ENCODE measurements at regions not wholly inside any gene's neighbourhood (a gene's known extent, or its start where the extent isn't known, plus 50 kb on each side); places are given as distances from the start of the nearest gene placed in this dataset.

DNA sequence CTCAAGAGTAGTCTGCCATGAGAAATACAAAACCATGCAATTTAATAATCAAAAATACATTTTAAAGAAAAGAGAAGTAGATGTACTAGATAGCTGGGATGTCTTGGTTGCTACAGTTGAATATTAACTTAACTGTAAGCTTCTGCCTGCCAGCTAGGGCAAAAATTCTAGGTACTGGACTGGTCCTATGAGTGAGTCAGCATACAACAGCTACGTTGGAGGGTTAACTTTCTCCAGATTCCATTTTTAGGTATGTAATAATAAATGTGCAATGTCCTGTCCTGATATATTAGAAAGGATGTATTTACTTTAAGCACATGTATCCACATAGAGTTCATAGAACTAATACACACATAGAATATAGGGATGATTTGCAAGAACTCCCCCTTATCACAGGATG, 230.1 kb downstream of the CAAP1 start:
- TF ChIP-seq, protein P1, sequence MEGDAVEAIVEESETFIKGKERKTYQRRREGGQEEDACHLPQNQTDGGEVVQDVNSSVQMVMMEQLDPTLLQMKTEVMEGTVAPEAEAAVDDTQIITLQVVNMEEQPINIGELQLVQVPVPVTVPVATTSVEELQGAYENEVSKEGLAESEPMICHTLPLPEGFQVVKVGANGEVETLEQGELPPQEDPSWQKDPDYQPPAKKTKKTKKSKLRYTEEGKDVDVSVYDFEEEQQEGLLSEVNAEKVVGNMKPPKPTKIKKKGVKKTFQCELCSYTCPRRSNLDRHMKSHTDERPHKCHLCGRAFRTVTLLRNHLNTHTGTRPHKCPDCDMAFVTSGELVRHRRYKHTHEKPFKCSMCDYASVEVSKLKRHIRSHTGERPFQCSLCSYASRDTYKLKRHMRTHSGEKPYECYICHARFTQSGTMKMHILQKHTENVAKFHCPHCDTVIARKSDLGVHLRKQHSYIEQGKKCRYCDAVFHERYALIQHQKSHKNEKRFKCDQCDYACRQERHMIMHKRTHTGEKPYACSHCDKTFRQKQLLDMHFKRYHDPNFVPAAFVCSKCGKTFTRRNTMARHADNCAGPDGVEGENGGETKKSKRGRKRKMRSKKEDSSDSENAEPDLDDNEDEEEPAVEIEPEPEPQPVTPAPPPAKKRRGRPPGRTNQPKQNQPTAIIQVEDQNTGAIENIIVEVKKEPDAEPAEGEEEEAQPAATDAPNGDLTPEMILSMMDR (IDR thresholded peaks at IDR 0.05; ENCODE audit: poor library complexity, severe bottlenecking): no peak
- no peak overlapping the region for H3K27ac ChIP-seq (ENCODE audit: poor library complexity, severe bottlenecking)
- no peak overlapping the region for H3K4me3 ChIP-seq (ENCODE audit: severe bottlenecking)
- H3K27me3 ChIP-seq (ENCODE audit: insufficient read depth, poor library complexity, severe bottlenecking): no peaks in the 10 kb centered on the region
- no peaks in the 10 kb centered on the region for H3K4me1 ChIP-seq (ENCODE audit: insufficient read depth, poor library complexity, severe bottlenecking)
- H3K9me3 ChIP-seq (ENCODE audit: severe bottlenecking): no peaks in the 10 kb centered on the region
- no peaks in the 10 kb centered on the region for H3K36me3 ChIP-seq (ENCODE audit: low read depth)
- DNase-seq (ENCODE audit: low spot score): no peak
- ATAC-seq (ENCODE audit: low read depth): no peak

DNA sequence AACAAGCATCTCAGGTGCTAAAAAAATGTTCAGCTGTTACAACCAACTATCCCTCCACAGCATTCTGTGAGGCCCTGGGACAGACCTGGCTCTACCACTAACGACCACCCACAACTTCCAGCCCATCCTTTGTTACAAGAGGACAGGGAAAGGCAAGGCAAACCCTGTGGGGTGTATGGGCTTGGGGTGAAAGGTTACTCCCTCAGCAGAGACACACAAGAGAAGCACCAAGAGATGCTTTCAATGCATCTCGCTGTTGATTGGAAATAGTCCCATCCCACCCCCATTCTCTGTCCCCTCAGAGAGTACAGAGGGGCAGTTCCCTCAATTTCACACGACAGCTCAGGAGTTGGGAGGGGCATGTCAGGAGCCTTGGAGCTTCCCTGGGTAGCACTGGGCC, 234.1 kb downstream of the CAAP1 start:
- H3K9me3 ChIP-seq (ENCODE audit: severe bottlenecking): no peaks in the 10 kb centered on the region
- ATAC-seq (ENCODE audit: low read depth): no peak
- no peaks in the 10 kb centered on the region for H3K27me3 ChIP-seq (ENCODE audit: insufficient read depth, poor library complexity, severe bottlenecking)
- no peak for DNase-seq (ENCODE audit: low spot score)
- no peaks in the 10 kb centered on the region for H3K4me1 ChIP-seq (ENCODE audit: insufficient read depth, poor library complexity, severe bottlenecking)
- H3K36me3 ChIP-seq (ENCODE audit: low read depth): no peaks in the 10 kb centered on the region
- H3K4me3 ChIP-seq (ENCODE audit: severe bottlenecking): no peak overlapping the region
- no peak overlapping the region for H3K27ac ChIP-seq (ENCODE audit: poor library complexity, severe bottlenecking)
- TF ChIP-seq, protein P1 (IDR thresholded peaks at IDR 0.05; ENCODE audit: poor library complexity, severe bottlenecking): no peak

DNA sequence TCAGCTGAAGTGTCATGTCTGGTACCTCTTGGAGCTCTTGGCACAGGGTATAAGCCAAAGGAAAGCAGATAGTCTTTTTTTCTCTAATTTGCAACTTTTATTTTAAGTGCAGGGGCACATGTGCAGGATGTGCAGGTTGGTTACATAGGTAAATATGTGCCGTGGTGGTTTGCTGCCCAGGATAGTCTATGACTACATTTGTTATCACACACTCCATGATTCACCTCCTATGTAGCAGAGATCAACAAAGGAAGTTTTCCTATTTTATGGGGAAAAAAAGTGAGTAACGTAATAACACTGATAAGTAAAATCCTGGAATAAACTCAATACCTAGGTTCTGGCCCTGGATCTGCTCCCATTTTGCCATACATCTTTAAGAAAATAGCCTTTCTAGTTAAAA, 234.6 kb downstream of the CAAP1 start:
- Histone ChIP-seq H3K4me3 (ENCODE audit: severe bottlenecking) (no peak overlapping the region), H3K4me1 (ENCODE audit: insufficient read depth, poor library complexity, severe bottlenecking) (no peaks in the 10 kb centered on the region), H3K27me3 (ENCODE audit: insufficient read depth, poor library complexity, severe bottlenecking) (no peaks in the 10 kb centered on the region), H3K36me3 (ENCODE audit: low read depth) (no peaks in the 10 kb centered on the region), H3K27ac (ENCODE audit: poor library complexity, severe bottlenecking) (no peak overlapping the region), H3K9me3 (ENCODE audit: severe bottlenecking) (no peaks in the 10 kb centered on the region)
- ATAC-seq (ENCODE audit: low read depth): peak; percentile 50; the same call in 1 of the 3 replicates
- no peak for DNase-seq (ENCODE audit: low spot score)
- TF ChIP-seq, protein P1 (IDR thresholded peaks at IDR 0.05; ENCODE audit: poor library complexity, severe bottlenecking): no peak

DNA sequence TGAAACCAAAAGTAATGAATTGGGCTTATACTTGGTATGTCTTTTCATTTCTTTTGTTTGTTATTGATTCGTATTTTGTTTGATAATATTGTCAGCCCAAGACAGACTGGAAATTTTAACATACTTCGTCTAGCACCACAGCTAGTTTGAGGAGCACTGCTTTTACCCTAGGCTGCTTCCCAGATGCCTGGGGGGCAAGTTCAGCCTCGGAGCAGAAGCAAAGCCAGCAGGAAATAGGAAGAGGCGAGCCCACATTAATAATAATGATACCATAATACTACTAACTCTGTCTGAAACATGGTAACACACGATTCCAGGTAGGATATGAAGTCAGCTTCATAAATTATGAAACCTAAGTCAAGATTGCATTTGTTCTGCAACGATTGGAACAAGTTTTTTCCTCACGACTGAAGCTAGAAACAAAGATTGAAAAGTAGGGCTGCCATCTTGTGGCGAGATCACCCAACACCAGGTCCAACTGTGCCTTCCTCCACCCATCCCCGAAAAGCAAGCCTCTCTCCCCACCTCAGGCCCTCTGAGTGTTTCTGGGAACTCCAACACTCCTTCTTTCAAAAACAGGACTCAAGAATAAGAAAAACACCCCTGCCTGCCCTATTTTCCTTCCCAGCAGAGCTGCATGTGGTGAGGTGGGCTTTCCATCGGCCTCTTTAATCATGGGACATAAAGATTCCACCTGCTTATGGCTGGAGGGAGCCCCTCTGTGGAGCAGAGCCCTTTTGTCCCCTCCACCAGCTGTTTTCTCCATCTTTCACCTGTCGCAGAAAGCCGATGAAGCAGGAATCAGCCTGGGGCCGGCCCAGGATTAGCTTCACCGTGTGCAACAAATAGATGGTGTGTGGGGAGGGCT, 236.4 kb downstream of the CAAP1 start:
- Histone ChIP-seq H3K27ac (ENCODE audit: poor library complexity, severe bottlenecking) (no peak overlapping the region), H3K27me3 (ENCODE audit: insufficient read depth, poor library complexity, severe bottlenecking) (no peaks in the 10 kb centered on the region), H3K36me3 (ENCODE audit: low read depth) (no peaks in the 10 kb centered on the region), H3K4me3 (ENCODE audit: severe bottlenecking) (no peak overlapping the region), H3K9me3 (ENCODE audit: severe bottlenecking) (no peaks in the 10 kb centered on the region), H3K4me1 (ENCODE audit: insufficient read depth, poor library complexity, severe bottlenecking) (no peaks in the 10 kb centered on the region)
- 0 out of 3 replicates have a peak, but pooled peaks have one; percentile 54 for ATAC-seq (ENCODE audit: low read depth)
- TF ChIP-seq, protein P1 (IDR thresholded peaks at IDR 0.05; ENCODE audit: poor library complexity, severe bottlenecking): peak; percentile 51
- DNase-seq (ENCODE audit: low spot score): no peak

DNA sequence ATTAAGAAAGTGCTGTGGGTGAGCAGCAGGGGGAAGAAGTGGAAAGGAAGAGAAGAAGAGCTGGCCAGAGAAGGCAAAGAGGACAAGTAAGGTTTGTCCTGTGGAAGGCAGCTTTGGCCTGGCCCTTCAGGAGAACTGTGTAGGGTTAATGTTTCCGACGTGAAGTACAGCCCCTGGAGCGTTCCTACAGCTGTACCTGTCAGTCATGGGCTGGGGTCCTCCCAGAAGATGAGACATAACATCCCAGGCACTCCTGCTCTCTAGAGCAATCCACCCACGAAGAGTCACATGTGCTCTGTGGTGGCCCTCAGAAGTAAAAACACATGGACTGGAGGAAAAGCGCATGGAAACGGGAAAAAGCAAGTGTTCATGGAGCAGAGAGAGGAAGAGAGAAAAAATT, 237.4 kb downstream of the CAAP1 start:
- Histone ChIP-seq H3K9me3 (ENCODE audit: severe bottlenecking) (no peaks in the 10 kb centered on the region), H3K4me1 (ENCODE audit: insufficient read depth, poor library complexity, severe bottlenecking) (no peaks in the 10 kb centered on the region), H3K27ac (ENCODE audit: poor library complexity, severe bottlenecking) (no peak overlapping the region), H3K4me3 (ENCODE audit: severe bottlenecking) (no peak overlapping the region), H3K36me3 (ENCODE audit: low read depth) (no peaks in the 10 kb centered on the region), H3K27me3 (ENCODE audit: insufficient read depth, poor library complexity, severe bottlenecking) (peaks cover 3% of the 10 kb centered on the region)
- DNase-seq (ENCODE audit: low spot score) (no peak), ATAC-seq (ENCODE audit: low read depth) (no peak)
- TF ChIP-seq, protein P1 (IDR thresholded peaks at IDR 0.05; ENCODE audit: poor library complexity, severe bottlenecking): no peak

Data from RWPE2 (cell line).